GM12892 (cell line): ENCODE measurements at regions not wholly inside any gene's neighbourhood (a gene's known extent, or its start where the extent isn't known, plus 50 kb on each side); places are given as distances from the start of the nearest gene placed in this dataset.

Source experiments
- POLR2A ChIP-seq: IDR thresholded peaks from 2 replicates; pipeline ENCODE4 v1.6.1; 2011; ENCODE audit warnings: low read depth, low read length, control low read depth
- POLR2AphosphoS5 ChIP-seq: IDR thresholded peaks from 2 replicates; pipeline ENCODE4 v1.6.1; 2011; ENCODE audit warnings: low read depth, low read length, control low read depth

DNA sequence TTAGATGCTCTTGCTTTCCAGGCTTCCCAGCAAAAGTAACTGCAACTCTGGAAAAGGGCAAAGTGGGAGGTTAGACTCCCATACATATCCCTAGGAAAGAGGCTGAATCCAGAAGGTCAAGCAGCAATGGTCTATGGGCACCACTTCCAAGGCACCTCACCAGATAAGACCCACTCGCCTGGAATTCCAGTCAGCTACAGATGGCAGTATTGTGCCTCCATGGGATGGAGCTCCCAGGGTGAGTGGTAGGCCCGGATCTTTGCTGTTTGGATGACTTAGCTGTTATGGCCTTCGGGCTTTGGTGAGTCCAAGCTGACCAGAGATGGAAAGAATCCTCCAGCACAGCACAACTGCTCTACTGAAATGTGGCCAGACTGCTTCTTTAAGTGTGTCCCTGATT lies 688.0 kb downstream of the PCDH19 start:
- TF ChIP-seq POLR2AphosphoS5, result no peak
- no peak for TF ChIP-seq POLR2A
